PC-3 (cell line): ENCODE measurements at regions not wholly inside any gene's neighbourhood (a gene's known extent, or its start where the extent isn't known, plus 50 kb on each side); places are given as distances from the start of the nearest gene placed in this dataset.

Experiments
- ATAC-seq: fragments of 200-7000 bp; cut with Tn5 transposase; 2 replicates; pipeline ENCODE4 v1.9.1; 2020; ENCODE audit warnings: mild to moderate bottlenecking, moderate library complexity
- BruUV-seq: library from RNA; stranded (reverse); fragments of 400-500 nt; replicated peaks from 2 replicates; lab custom pipeline; 2021; lab: Mats Ljungman, UMichigan
- CTCF ChIA-PET: fragments of 300-600 bp; sonication (Branson Sonifier 250); formaldehyde crosslinking; loops from one replicate; lab custom pipeline; 2022; ENCODE audit warnings: antibody characterized with exemption; lab: Charles Lee
- POLR2A ChIA-PET: fragments of 300-600 bp; sonication (Branson Sonifier 250); formaldehyde crosslinking; loops from one replicate; lab custom pipeline; 2022; ENCODE audit warnings: antibody characterized with exemption; ENCODE audit not compliant: unreplicated experiment; lab: Charles Lee
- DNase-seq: peaks from one replicate; pipeline ENCODE4 v3.0.0-alpha.2; 2015
- H2AFZ ChIP-seq: fragments of 300-600 bp; sonication (generic); 2 replicates; pipeline ENCODE4 v1.6.0; 2016; ENCODE audit warnings: antibody characterized with exemption, low read length
- H3F3A ChIP-seq: fragments of 300-600 bp; sonication (generic); one replicate; pipeline ENCODE4 v1.6.0; 2017; ENCODE audit warnings: antibody characterized with exemption, low read length, control low read depth, mild to moderate bottlenecking; ENCODE audit not compliant: unreplicated experiment
- H3K27ac ChIP-seq: fragments of 300-600 bp; sonication (generic); 2 replicates; pipeline ENCODE4 v1.5.1; 2016; ENCODE audit warnings: mild to moderate bottlenecking, low read length
- H3K27me3 ChIP-seq: fragments of 300-600 bp; sonication (generic); 2 replicates; pipeline ENCODE4 v1.6.1; 2016; ENCODE audit warnings: low read length, mixed read lengths
- H3K36me3 ChIP-seq: fragments of 300-600 bp; sonication (generic); 2 replicates; pipeline ENCODE4 v1.6.1; 2016; ENCODE audit warnings: low read depth, mixed run types, low read length, mixed read lengths
- H3K4me1 ChIP-seq: fragments of 300-600 bp; sonication (generic); 2 replicates; pipeline ENCODE4 v1.5.1; 2016; ENCODE audit warnings: low read length; ENCODE audit not compliant: insufficient read depth
- H3K4me2 ChIP-seq: fragments of 300-600 bp; sonication (generic); 2 replicates; pipeline ENCODE4 v1.6.0; 2016; ENCODE audit warnings: low read length
- H3K4me3 ChIP-seq: fragments of 300-600 bp; sonication (generic); 2 replicates; pipeline ENCODE4 v1.5.1; 2016; ENCODE audit warnings: mild to moderate bottlenecking, low read length, mixed read lengths
- H3K79me2 ChIP-seq: fragments of 300-600 bp; sonication (generic); 2 replicates; pipeline ENCODE4 v1.6.1; 2017; ENCODE audit warnings: low read length, mixed read lengths
- H3K9ac ChIP-seq: fragments of 300-600 bp; sonication (generic); 2 replicates; pipeline ENCODE4 v1.6.0; 2016; ENCODE audit warnings: mild to moderate bottlenecking, low read length
- H3K9me2 ChIP-seq: fragments of 300-600 bp; sonication (generic); replicated peaks from 2 replicates; pipeline ENCODE4 v1.6.1; 2016; ENCODE audit warnings: mixed run types, low read length, mixed read lengths
- H3K9me3 ChIP-seq: fragments of 300-600 bp; sonication (generic); 2 replicates; pipeline ENCODE4 v1.6.1; 2016; ENCODE audit warnings: low read length, mixed read lengths
- H4K20me1 ChIP-seq: fragments of 300-600 bp; sonication (generic); 2 replicates; pipeline ENCODE4 v1.6.1; 2016; ENCODE audit warnings: low read length, mixed read lengths
- EZH2 ChIP-seq: fragments of 300-600 bp; sonication (generic); IDR thresholded peaks from one replicate; pipeline ENCODE4 v1.6.1; 2017; ENCODE audit warnings: antibody characterized with exemption, mild to moderate bottlenecking, low read length; ENCODE audit not compliant: unreplicated experiment
- EZH2phosphoT487 ChIP-seq: fragments of 300-600 bp; sonication (generic); IDR thresholded peaks from 2 replicates; pipeline ENCODE4 v1.6.1; 2018; ENCODE audit warnings: mild to moderate bottlenecking, antibody characterized with exemption, low read length, borderline replicate concordance
- intact Hi-C: fragments of 100-400 bp; cut with micrococcal nuclease; formaldehyde crosslinking; loops from 2 replicates; pipeline ENCODE4 v1.9.0; 2023
- TF ChIP-seq, protein P1 (sequence below): fragments of 300-600 bp; sonication (generic); conservative IDR thresholded peaks from 2 replicates; pipeline ENCODE4 v1.5.1; 2017; ENCODE audit warnings: antibody characterized with exemption, low read depth, mild to moderate bottlenecking, low read length

DNA sequence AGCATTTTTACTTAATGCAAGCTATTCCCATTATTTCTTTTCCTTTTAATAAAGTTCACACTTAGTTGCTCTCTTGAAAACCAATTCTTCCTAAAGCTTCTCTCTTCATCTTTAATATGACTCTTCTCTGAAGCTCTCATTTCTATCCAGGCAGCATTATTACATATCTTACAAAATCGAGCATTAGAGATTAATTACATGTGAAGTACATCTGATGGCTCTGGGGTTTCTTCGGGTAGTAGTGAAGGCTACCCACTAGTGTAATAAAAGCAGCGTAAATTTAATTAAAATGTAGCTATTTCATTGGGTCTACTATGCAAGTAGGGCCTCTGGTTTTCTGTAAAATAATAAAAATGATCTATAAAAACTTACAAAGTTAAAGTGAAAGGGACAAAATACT lies 513.6 kb upstream of the DPH6 start:
- no TSS peak for BruUV-seq
- no peak for TF ChIP-seq EZH2
- no peak for ATAC-seq

DNA sequence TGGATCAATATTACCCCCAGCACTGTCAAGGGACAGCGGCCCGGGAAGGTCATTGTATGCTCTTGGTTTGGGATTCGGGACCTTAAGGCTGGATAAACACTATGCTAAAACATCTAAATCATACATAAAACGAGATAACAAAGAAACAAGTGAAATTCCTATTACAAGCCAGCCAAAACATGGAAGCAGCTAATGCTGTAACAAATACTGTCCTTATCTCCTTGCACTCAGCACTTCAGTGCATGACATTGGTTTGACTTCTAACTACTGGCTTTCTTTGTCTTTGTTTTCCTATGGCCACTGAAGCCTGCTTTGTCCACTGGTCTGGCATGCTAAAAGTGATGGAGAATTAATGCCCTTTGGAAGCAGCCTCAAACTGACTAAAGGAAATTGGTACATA lies 516.4 kb upstream of the DPH6 start:
- H3K4me3 ChIP-seq, result no peak overlapping the region
- H3K27me3 ChIP-seq, result no peaks in the 10 kb centered on the region
- DNase-seq (no peak), ATAC-seq (no peak)
- POLR2A ChIA-PET, result no interaction called here
- H3K9ac ChIP-seq, result no peak overlapping the region
- H3K9me3 ChIP-seq, result no peaks in the 10 kb centered on the region
- no peaks in the 10 kb centered on the region for H3K36me3 ChIP-seq
- CTCF ChIA-PET, result no interaction called here
- TF ChIP-seq, protein P1, sequence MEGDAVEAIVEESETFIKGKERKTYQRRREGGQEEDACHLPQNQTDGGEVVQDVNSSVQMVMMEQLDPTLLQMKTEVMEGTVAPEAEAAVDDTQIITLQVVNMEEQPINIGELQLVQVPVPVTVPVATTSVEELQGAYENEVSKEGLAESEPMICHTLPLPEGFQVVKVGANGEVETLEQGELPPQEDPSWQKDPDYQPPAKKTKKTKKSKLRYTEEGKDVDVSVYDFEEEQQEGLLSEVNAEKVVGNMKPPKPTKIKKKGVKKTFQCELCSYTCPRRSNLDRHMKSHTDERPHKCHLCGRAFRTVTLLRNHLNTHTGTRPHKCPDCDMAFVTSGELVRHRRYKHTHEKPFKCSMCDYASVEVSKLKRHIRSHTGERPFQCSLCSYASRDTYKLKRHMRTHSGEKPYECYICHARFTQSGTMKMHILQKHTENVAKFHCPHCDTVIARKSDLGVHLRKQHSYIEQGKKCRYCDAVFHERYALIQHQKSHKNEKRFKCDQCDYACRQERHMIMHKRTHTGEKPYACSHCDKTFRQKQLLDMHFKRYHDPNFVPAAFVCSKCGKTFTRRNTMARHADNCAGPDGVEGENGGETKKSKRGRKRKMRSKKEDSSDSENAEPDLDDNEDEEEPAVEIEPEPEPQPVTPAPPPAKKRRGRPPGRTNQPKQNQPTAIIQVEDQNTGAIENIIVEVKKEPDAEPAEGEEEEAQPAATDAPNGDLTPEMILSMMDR, result no peak
- no peak for TF ChIP-seq EZH2phosphoT487
- TF ChIP-seq EZH2, result no peak
- no peak overlapping the region for H3K27ac ChIP-seq
- H3K79me2 ChIP-seq, result no peaks in the 10 kb centered on the region
- no peaks in the 10 kb centered on the region for H3K4me1 ChIP-seq
- no peaks in the 10 kb centered on the region for H4K20me1 ChIP-seq
- no peak overlapping the region for H3K4me2 ChIP-seq
- no peaks in the 10 kb centered on the region for H3F3A ChIP-seq
- intact Hi-C loops, result no loop called here
- H3K9me2 ChIP-seq, result no peaks in the 10 kb centered on the region
- H2AFZ ChIP-seq, result no peak overlapping the region
- no TSS peak for BruUV-seq

More for the DNA sequence above, 513.6 kb upstream of the DPH6 start:
- no peaks in the 10 kb centered on the region for H4K20me1 ChIP-seq
- CTCF ChIA-PET, result no interaction called here
- no peak overlapping the region for H3K27ac ChIP-seq
- H3K9ac ChIP-seq, result no peak overlapping the region
- no peak overlapping the region for H2AFZ ChIP-seq
- H3K4me1 ChIP-seq, result no peaks in the 10 kb centered on the region
- H3K79me2 ChIP-seq, result no peaks in the 10 kb centered on the region
- H3F3A ChIP-seq, result no peaks in the 10 kb centered on the region
- intact Hi-C loops, result no loop called here
- no peak overlapping the region for H3K4me3 ChIP-seq
- no peak overlapping the region for H3K4me2 ChIP-seq
- no peaks in the 10 kb centered on the region for H3K9me3 ChIP-seq
- H3K9me2 ChIP-seq, result no peaks in the 10 kb centered on the region
- no peaks in the 10 kb centered on the region for H3K36me3 ChIP-seq
- no peaks in the 10 kb centered on the region for H3K27me3 ChIP-seq
- DNase-seq, result no peak
- POLR2A ChIA-PET, result no interaction called here

DNA sequence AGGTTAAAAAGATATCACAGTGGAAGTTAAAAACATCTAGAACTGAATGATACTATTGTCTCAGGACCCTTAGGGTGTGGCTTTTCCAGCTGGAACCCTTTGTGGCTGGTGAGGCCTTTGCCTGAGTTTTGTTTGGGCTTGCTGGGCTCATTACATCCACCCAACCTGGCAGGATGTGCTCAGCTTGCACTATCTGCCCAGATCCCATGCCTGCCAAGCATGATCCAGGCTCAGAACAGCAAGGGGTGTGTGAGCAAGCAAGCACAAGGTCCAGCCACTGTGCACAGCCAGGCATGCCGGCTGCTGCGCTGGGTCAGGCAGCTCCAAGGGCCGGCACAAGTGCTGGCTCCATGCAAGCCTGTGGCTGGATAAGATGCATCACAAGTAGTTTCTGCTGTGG lies 512.7 kb upstream of the CDIN1 start:
- Histone ChIP-seq H3K4me1 (no peaks in the 10 kb centered on the region), H3F3A (no peaks in the 10 kb centered on the region), H3K36me3 (no peaks in the 10 kb centered on the region), H3K4me3 (no peak overlapping the region), H3K4me2 (no peak overlapping the region), H3K9ac (no peak overlapping the region), H3K9me2 (no peaks in the 10 kb centered on the region), H2AFZ (no peak overlapping the region), H3K79me2 (no peaks in the 10 kb centered on the region), H3K27me3 (no peaks in the 10 kb centered on the region), H3K9me3 (no peaks in the 10 kb centered on the region), H4K20me1 (no peaks in the 10 kb centered on the region), H3K27ac (no peak overlapping the region)
- intact Hi-C loops, result no loop called here
- ChIA-PET POLR2A (no interaction called here), CTCF (no interaction called here)
- DNase-seq, result no peak
- no TSS peak for BruUV-seq
- TF ChIP-seq EZH2phosphoT487 (no peak), EZH2 (no peak)
- TF ChIP-seq, protein P1, result no peak
- no peak; the same call in 1 of the 2 replicates for ATAC-seq
